ENCODE measurements at regions not wholly inside any gene's neighbourhood (a gene's known extent, or its start where the extent isn't known, plus 50 kb on each side); places are given as distances from the start of the nearest gene placed in this dataset.

GRCh38 chr22:49648053-49648452, 179.6 kb downstream of the BRD1 start:
- H3K4me3 ChIP-seq, result no peak overlapping the region
- no peak for DNase-seq (ENCODE audit: low spot score)
- no peak overlapping the region for H3K27ac ChIP-seq
- TF ChIP-seq CTCF (IDR thresholded peaks at IDR 0.05), result no peak

DNA sequence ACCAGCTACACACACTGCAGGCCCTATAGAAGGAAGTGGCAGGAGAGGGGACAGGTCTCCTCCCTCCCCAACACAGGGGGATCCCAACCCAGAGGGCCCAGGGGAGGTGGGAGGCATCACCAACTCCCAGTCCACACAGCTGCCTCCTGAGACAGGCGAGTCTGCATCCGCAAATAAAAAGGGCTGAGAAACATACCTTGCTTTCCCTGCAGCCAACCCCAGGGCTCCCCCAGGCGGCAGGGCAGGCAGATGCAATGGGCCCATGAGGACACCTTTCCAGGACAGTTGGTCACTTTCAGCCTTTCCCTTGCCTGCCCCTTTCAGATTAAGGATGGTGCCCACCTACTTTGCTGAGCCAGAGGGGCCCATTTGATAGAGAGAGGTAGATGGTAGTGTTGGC, 180.0 kb downstream of the BRD1 start:
- TF ChIP-seq CTCF (IDR thresholded peaks at IDR 0.05), result no peak
- no peak overlapping the region for H3K4me3 ChIP-seq
- no peak overlapping the region for H3K27ac ChIP-seq
- DNase-seq (ENCODE audit: low spot score), result no peak

DNA sequence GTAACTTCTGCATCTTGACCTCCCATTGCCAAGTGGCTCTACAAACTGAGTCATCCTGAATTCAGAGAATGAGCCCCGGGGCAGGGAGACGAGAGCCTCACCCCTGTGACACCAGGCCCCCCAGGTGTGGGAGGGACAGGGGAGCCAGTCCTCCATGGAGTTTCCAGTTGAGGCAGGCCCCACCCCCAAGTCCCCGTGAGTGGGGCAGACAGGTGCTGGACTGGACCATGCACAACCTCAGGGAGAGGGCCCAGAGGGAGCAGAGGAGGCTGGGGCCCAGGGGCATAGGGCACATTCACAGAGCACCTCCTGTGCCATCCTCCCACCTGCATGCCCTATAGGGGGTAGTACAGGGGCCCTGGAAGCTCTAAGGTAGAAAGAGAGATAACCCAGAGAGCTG, 180.8 kb downstream of the BRD1 start:
- Histone ChIP-seq H3K27ac (no peak overlapping the region), H3K4me3 (no peak overlapping the region)
- DNase-seq (ENCODE audit: low spot score), result no peak
- no peak for TF ChIP-seq CTCF (IDR thresholded peaks at IDR 0.05)

DNA sequence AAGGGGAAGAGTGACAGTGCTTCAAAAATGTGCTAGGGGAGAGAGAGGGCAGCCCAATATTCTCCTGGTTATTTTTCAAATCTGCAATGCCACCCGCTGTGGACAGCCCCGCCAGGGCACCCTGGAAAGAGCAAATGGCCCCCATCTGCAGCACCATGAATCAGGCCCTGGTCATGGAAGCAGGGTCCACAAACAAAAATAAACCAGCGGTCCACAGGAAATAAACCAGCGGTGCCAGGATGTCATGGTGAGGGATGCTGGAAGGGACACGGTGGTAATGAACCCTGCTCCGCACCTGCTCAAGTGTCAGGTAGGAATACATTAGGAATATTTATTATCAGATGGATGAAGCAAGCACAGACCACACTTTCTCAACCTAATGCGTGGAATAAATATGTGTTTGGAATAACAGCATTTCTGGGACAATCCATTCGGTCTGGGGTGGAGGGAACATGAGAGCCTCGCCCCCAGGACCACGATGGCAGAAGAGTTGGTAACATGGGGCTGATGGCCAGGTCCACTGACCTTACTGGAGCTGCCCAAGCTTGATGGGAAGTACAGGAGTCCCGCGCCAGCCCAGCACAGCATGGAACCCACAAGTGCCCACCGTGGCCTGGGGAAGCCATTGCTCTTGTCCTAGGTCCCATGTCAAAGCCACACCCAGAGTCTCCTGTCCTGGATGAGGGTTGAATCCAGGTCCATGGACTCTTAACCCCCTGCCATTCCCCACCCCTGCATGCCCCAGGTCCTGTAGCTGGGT, 181.7 kb downstream of the BRD1 start:
- H3K4me3 ChIP-seq, result no peak overlapping the region
- no peak overlapping the region for H3K27ac ChIP-seq
- no peak for TF ChIP-seq CTCF (IDR thresholded peaks at IDR 0.05)
- DNase-seq (ENCODE audit: low spot score), result no peak

GRCh38 chr22:49645257-49645656, 182.4 kb downstream of the BRD1 start:
- TF ChIP-seq CTCF (IDR thresholded peaks at IDR 0.05), result no peak
- Histone ChIP-seq H3K4me3 (no peak overlapping the region), H3K27ac (no peak overlapping the region)
- DNase-seq (ENCODE audit: low spot score), result no peak

DNA sequence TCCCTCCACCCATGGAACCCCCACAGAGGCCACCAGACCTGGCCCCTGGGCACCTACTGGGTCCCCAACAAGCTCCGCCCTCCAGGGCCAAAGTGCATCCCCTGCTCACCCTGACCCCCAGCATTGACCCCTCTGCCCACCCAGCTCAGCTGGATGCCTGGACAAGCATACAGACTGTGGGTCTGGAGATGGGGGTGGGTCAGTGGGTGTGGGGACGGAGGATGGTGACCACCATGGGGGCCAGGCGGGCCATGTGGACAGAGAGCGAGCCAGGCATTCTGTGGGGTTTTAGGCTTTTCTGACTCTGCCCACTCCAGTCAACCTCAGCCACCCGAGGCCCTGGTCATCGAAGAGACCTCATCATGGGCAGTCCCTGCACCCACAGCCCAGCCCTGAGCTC, 183.7 kb downstream of the BRD1 start:
- DNase-seq (ENCODE audit: low spot score), result no peak
- no peak for TF ChIP-seq CTCF (IDR thresholded peaks at IDR 0.05)
- no peak overlapping the region for H3K27ac ChIP-seq
- H3K4me3 ChIP-seq, result no peak overlapping the region

- H3K4me3 ChIP-seq, result no peak overlapping the region
- DNase-seq (ENCODE audit: low spot score), result no peak
- no peak for TF ChIP-seq CTCF (IDR thresholded peaks at IDR 0.05)
- H3K27ac ChIP-seq, result no peak overlapping the region
Measured at GRCh38 chr22:49643466-49643865, 184.2 kb downstream of the BRD1 start.
